Neural cell (in vitro differentiated cells): ENCODE measurements at regions not wholly inside any gene's neighbourhood (a gene's known extent, or its start where the extent isn't known, plus 50 kb on each side); places are given as distances from the start of the nearest gene placed in this dataset.

Source experiments
- CTCF ChIP-seq: fragments of 450-650 bp; IDR thresholded peaks from 2 replicates; pipeline ENCODE4 v1.5.1; 2014; ENCODE audit warnings: antibody characterized with exemption, mild to moderate bottlenecking, moderate library complexity; ENCODE audit not compliant: poor library complexity, severe bottlenecking
- MXI1 ChIP-seq: fragments of 450-650 bp; conservative IDR thresholded peaks from 2 replicates; pipeline ENCODE4 v1.6.1; 2014; ENCODE audit warnings: antibody characterized with exemption, mild to moderate bottlenecking; ENCODE audit not compliant: poor library complexity, severe bottlenecking
- POLR2AphosphoS5 ChIP-seq: IDR thresholded peaks from 2 replicates; pipeline ENCODE4 v1.6.1; 2012
- REST ChIP-seq: IDR thresholded peaks from 2 replicates; pipeline ENCODE4 v1.6.1; 2012; ENCODE audit warnings: borderline replicate concordance

GRCh38 chr5:99936911-99937310 lies 598.3 kb upstream of the FAM174A start:
- no peak for TF ChIP-seq REST
- no peak for TF ChIP-seq CTCF
- no peak for TF ChIP-seq MXI1
- no peak for TF ChIP-seq POLR2AphosphoS5
